RWPE2 (cell line): ENCODE measurements at regions not wholly inside any gene's neighbourhood (a gene's known extent, or its start where the extent isn't known, plus 50 kb on each side); places are given as distances from the start of the nearest gene placed in this dataset.
"Not testable (repeated sequence)": the region's sequence is repeated elsewhere in the genome, so short reads cannot be mapped to it uniquely, and the experiment has no call there.

Experiments
- ATAC-seq: fragments of 200-7000 bp; cut with Tn5 transposase; 3 replicates; pipeline ENCODE4 v1.9.1; 2021; ENCODE audit warnings: low read depth
- DNase-seq: peaks from one replicate; pipeline ENCODE4 v3.0.0-alpha.2; 2020; ENCODE audit warnings: low spot score
- H3K27ac ChIP-seq: fragments of 450-650 bp; 2 replicates; pipeline ENCODE4 v1.5.1; 2017; ENCODE audit warnings: mild to moderate bottlenecking; ENCODE audit not compliant: poor library complexity, severe bottlenecking
- H3K27me3 ChIP-seq: fragments of 250-450 bp; sonication (Bioruptor Pico); 2 replicates; pipeline ENCODE4 v1.5.1; 2021; ENCODE audit warnings: mild to moderate bottlenecking, moderate library complexity; ENCODE audit not compliant: insufficient read depth, poor library complexity, severe bottlenecking
- H3K36me3 ChIP-seq: fragments of 250-450 bp; sonication (Bioruptor Pico); 2 replicates; pipeline ENCODE4 v1.5.1; 2020; ENCODE audit warnings: low read depth, mild to moderate bottlenecking, moderate library complexity
- H3K4me1 ChIP-seq: fragments of 250-450 bp; sonication (Bioruptor Pico); 2 replicates; pipeline ENCODE4 v1.5.1; 2021; ENCODE audit warnings: mild to moderate bottlenecking, moderate library complexity; ENCODE audit not compliant: insufficient read depth, poor library complexity, severe bottlenecking
- H3K4me3 ChIP-seq: fragments of 250-450 bp; sonication (Bioruptor Pico); 2 replicates; pipeline ENCODE4 v1.5.1; 2021; ENCODE audit warnings: mild to moderate bottlenecking, moderate library complexity; ENCODE audit not compliant: severe bottlenecking
- H3K9me3 ChIP-seq: fragments of 250-450 bp; sonication (Bioruptor Pico); 2 replicates; pipeline ENCODE4 v1.5.1; 2021; ENCODE audit warnings: mild to moderate bottlenecking, moderate library complexity; ENCODE audit not compliant: severe bottlenecking
- TF ChIP-seq, protein P1 (sequence below): fragments of 450-650 bp; IDR thresholded peaks from one replicate; pipeline ENCODE4 v1.5.1; 2017; ENCODE audit warnings: mild to moderate bottlenecking, moderate library complexity; ENCODE audit not compliant: poor library complexity, severe bottlenecking

GRCh38 chr15:24488164-24488907 is 187.2 kb upstream of the NPAP1 start:
- not testable (repeated sequence) for H3K4me1 ChIP-seq, H3K27ac ChIP-seq, H3K9me3 ChIP-seq, DNase-seq, ATAC-seq, H3K36me3 ChIP-seq, H3K4me3 ChIP-seq, H3K27me3 ChIP-seq

GRCh38 chr15:24505216-24505615 is 170.4 kb upstream of the NPAP1 start:
- not testable (repeated sequence) for H3K27me3 ChIP-seq, DNase-seq, H3K4me1 ChIP-seq, ATAC-seq, H3K36me3 ChIP-seq, H3K9me3 ChIP-seq, H3K27ac ChIP-seq, H3K4me3 ChIP-seq

- H3K27me3 ChIP-seq, H3K4me3 ChIP-seq, H3K4me1 ChIP-seq, DNase-seq, H3K27ac ChIP-seq, H3K36me3 ChIP-seq, H3K9me3 ChIP-seq: not testable (repeated sequence)
- peak; percentile 41; the same call in 2 of the 3 replicates for ATAC-seq
Measured at GRCh38 chr15:24509714-24510113, 165.9 kb upstream of the NPAP1 start.

- H3K9me3 ChIP-seq, ATAC-seq, H3K4me3 ChIP-seq, H3K27ac ChIP-seq, DNase-seq, H3K36me3 ChIP-seq, H3K27me3 ChIP-seq, H3K4me1 ChIP-seq: not testable (repeated sequence)
Measured at GRCh38 chr15:24511598-24511997, 164.0 kb upstream of the NPAP1 start.

DNA sequence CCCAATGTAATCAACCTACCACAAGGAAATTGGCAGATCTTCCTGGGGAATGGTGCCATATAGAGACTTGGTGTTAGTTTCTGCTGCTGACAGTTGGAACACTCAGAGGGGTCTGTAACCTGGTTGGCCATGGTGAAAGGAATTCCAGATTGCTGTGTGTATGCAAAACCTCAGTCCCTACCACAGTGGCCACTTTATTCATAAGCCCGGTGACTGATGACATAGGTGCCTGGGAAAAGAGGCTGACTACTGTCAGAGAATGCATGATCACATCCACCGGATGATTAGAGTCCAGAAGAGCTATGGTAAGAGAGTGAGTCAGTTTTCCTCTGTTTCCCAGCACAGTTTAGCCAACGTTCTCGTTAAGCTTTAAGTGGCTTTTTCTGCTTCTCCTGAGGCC is 156.8 kb upstream of the NPAP1 start:
- not testable (repeated sequence) for H3K4me3 ChIP-seq, H3K36me3 ChIP-seq, ATAC-seq, DNase-seq, H3K4me1 ChIP-seq, H3K27ac ChIP-seq, H3K9me3 ChIP-seq, H3K27me3 ChIP-seq

DNA sequence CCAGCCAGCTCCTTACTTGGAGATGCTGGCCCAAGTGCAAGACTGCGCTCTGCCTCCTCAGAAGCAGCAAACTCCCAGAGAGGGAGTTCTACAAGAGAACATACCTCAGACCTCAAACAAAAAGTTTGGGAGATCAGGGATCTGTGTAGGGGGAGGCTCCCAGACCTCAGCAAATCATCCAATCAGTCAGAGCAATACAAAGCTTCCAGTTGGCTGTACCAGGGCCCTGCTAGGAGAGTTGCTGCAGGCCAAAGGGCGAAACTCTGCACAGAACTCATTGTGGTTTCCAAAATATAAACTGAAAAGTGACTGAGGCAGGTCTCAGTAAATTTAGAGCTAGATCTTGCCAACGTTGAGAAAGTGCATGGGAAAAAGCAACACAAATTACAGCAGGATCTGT is 144.3 kb upstream of the NPAP1 start:
- not testable (repeated sequence) for H3K4me3 ChIP-seq, DNase-seq, H3K27me3 ChIP-seq, H3K4me1 ChIP-seq, H3K36me3 ChIP-seq, H3K9me3 ChIP-seq, H3K27ac ChIP-seq, ATAC-seq

- H3K36me3 ChIP-seq, H3K27ac ChIP-seq, H3K27me3 ChIP-seq, DNase-seq, ATAC-seq, H3K4me3 ChIP-seq, H3K4me1 ChIP-seq, H3K9me3 ChIP-seq: not testable (repeated sequence)
Measured at GRCh38 chr15:24534032-24534431, 141.5 kb upstream of the NPAP1 start.

GRCh38 chr15:24557281-24557680 is 118.3 kb upstream of the NPAP1 start:
- not testable (repeated sequence) for ATAC-seq, DNase-seq, H3K27ac ChIP-seq, H3K9me3 ChIP-seq, H3K4me3 ChIP-seq, H3K27me3 ChIP-seq, H3K4me1 ChIP-seq, H3K36me3 ChIP-seq

- Histone ChIP-seq H3K4me3 (no peak overlapping the region), H3K36me3 (no peaks in the 10 kb centered on the region), H3K9me3 (peaks cover 6% of the 10 kb centered on the region), H3K27me3 (no peaks in the 10 kb centered on the region), H3K4me1 (no peaks in the 10 kb centered on the region), H3K27ac (no peak overlapping the region)
- ATAC-seq (no peak), DNase-seq (no peak)
- TF ChIP-seq, protein P1, sequence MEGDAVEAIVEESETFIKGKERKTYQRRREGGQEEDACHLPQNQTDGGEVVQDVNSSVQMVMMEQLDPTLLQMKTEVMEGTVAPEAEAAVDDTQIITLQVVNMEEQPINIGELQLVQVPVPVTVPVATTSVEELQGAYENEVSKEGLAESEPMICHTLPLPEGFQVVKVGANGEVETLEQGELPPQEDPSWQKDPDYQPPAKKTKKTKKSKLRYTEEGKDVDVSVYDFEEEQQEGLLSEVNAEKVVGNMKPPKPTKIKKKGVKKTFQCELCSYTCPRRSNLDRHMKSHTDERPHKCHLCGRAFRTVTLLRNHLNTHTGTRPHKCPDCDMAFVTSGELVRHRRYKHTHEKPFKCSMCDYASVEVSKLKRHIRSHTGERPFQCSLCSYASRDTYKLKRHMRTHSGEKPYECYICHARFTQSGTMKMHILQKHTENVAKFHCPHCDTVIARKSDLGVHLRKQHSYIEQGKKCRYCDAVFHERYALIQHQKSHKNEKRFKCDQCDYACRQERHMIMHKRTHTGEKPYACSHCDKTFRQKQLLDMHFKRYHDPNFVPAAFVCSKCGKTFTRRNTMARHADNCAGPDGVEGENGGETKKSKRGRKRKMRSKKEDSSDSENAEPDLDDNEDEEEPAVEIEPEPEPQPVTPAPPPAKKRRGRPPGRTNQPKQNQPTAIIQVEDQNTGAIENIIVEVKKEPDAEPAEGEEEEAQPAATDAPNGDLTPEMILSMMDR = no peak
Measured at GRCh38 chr15:24607636-24608035, 67.9 kb upstream of the NPAP1 start.
